A549 (cell line): ENCODE measurements at regions not wholly inside any gene's neighbourhood (a gene's known extent, or its start where the extent isn't known, plus 50 kb on each side); places are given as distances from the start of the nearest gene placed in this dataset.

ENCODE experiments used
- ATAC-seq, 2 experiments: fragments of 200-7000 bp in 1 of 2; fragments of >200 bp in 1 of 2; cut with Nextera tagmentation in 1 of 2; cut with Tn5 transposase in 1 of 2; 3 replicates each; pipeline versions ENCODE4 v1.8.0 to v1.9.1; 2018 to 2020; ENCODE audit warnings: mild to moderate bottlenecking in 1 of 2, moderate library complexity in 1 of 2
- CTCF ChIA-PET: fragments of 300-600 bp; sonication (Branson Sonifier 250); formaldehyde crosslinking; extraction: SDS; loops from one replicate; lab custom pipeline; 2021; ENCODE audit warnings: antibody characterized with exemption, inconsistent platforms; lab: Yijun Ruan, JAX
- POLR2A ChIA-PET: fragments of 350-600 bp; formaldehyde crosslinking; extraction: SDS; loops from one replicate; lab custom pipeline; 2021; ENCODE audit warnings: antibody characterized with exemption, inconsistent platforms; lab: Yijun Ruan, JAX
- DNase-seq, 2 experiments: peaks; one replicate each; pipeline versions ENCODE4 v3.0.0 to v3.0.0-alpha.2; 2011 to 2016; ENCODE audit warnings: low read depth in 1 of 2, low spot score in 1 of 2
- FAIRE-seq: peaks from 2 replicates; lab custom pipeline; 2011; peaks lifted over from hg19 to GRCh38; lab: Jason Lieb, UNC
- H3K27ac ChIP-seq, 2 experiments: fragments of >200 bp; sonication (Bioruptor Twin); formaldehyde crosslinking; 3 replicates each; pipeline ENCODE4 v1.5.1; 2016 to 2017
- H3K4me1 ChIP-seq: fragments of >200 bp; sonication (Bioruptor Twin); formaldehyde crosslinking; 3 replicates; pipeline ENCODE4 v1.6.1; 2016
- H3K4me2 ChIP-seq: fragments of >200 bp; sonication (Bioruptor Twin); formaldehyde crosslinking; 3 replicates; pipeline ENCODE4 v1.6.1; 2016
- H3K4me3 ChIP-seq: fragments of >200 bp; sonication (Bioruptor Twin); formaldehyde crosslinking; 3 replicates; pipeline ENCODE4 v1.5.1; 2016
- H3K9me3 ChIP-seq: fragments of >200 bp; sonication (Bioruptor Twin); formaldehyde crosslinking; 3 replicates; pipeline ENCODE4 v1.6.1; 2016
- BCL3 ChIP-seq: fragments of >200 bp; sonication (Bioruptor Twin); formaldehyde crosslinking; IDR thresholded peaks from 3 replicates; pipeline ENCODE4 v1.6.1; 2016
- CTCF ChIP-seq: fragments of >200 bp; sonication (Bioruptor Twin); formaldehyde crosslinking; IDR thresholded peaks from 3 replicates; pipeline ENCODE4 v1.5.1; 2016
- FOSL2 ChIP-seq, 2 experiments: fragments of 450-650 bp in 1 of 2; fragments of >200 bp in 1 of 2; sonication (Bioruptor Twin) in 1 of 2; formaldehyde crosslinking; IDR thresholded peaks; 2 replicates each; pipeline versions ENCODE4 v1.5.0 to v1.6.1; 2016 to 2020; ENCODE audit warnings: mild to moderate bottlenecking in 1 of 2, moderate library complexity in 1 of 2
- FOXS1 ChIP-seq: fragments of 250-450 bp; sonication (Bioruptor Pico); IDR thresholded peaks from 2 replicates; pipeline ENCODE4 v1.5.0; 2020; ENCODE audit warnings: mild to moderate bottlenecking, moderate library complexity
- GATA3 ChIP-seq: IDR thresholded peaks from 2 replicates; pipeline ENCODE4 v1.6.1; 2012; ENCODE audit warnings: borderline replicate concordance
- HDAC2 ChIP-seq: fragments of 200-600 bp; sonication (generic); IDR thresholded peaks from 2 replicates; pipeline ENCODE4 v1.6.1; 2016
- HES2 ChIP-seq: fragments of >200 bp; sonication (Bioruptor Twin); formaldehyde crosslinking; IDR thresholded peaks from 2 replicates; pipeline ENCODE4 v1.6.1; 2016
- HOXB13 ChIP-seq: fragments of 250-450 bp; sonication (Bioruptor Pico); IDR thresholded peaks from 2 replicates; pipeline ENCODE4 v1.5.0; 2020; ENCODE audit warnings: low read depth, mild to moderate bottlenecking, moderate library complexity
- JUNB ChIP-seq: fragments of >200 bp; sonication (Bioruptor Twin); formaldehyde crosslinking; IDR thresholded peaks from 2 replicates; pipeline ENCODE4 v1.6.1; 2016
- KDM1A ChIP-seq: fragments of 200-600 bp; sonication (generic); IDR thresholded peaks from 2 replicates; pipeline ENCODE4 v1.6.1; 2016; ENCODE audit warnings: low read depth, mild to moderate bottlenecking
- MAFK ChIP-seq: fragments of 450-650 bp; IDR thresholded peaks from 2 replicates; pipeline ENCODE4 v1.6.1; 2014; ENCODE audit not compliant: partially characterized antibody
- MAX ChIP-seq: IDR thresholded peaks from 2 replicates; pipeline ENCODE4 v1.6.1; 2012
- MAZ ChIP-seq: fragments of 150-350 bp; IDR thresholded peaks from 2 replicates; pipeline ENCODE4 v1.6.1; 2014; ENCODE audit warnings: antibody characterized with exemption, low read depth, low read length, borderline replicate concordance
- MYC ChIP-seq: IDR thresholded peaks from 2 replicates; pipeline ENCODE4 v1.6.1; 2012; ENCODE audit warnings: mild to moderate bottlenecking, inconsistent platforms, low read length, improper control_type of control experiment, borderline replicate concordance
- NR3C1 ChIP-seq: fragments of >200 bp; sonication (Bioruptor Twin); formaldehyde crosslinking; IDR thresholded peaks from 3 replicates; pipeline ENCODE4 v1.6.1; 2017
- PHF8 ChIP-seq: fragments of 200-600 bp; sonication (generic); IDR thresholded peaks from 2 replicates; pipeline ENCODE4 v1.6.1; 2016; ENCODE audit warnings: low read depth, mild to moderate bottlenecking, antibody characterized with exemption, moderate library complexity, borderline replicate concordance
- RAD21 ChIP-seq, 2 experiments: fragments of >200 bp in 1 of 2; sonication (Bioruptor Twin) in 1 of 2; formaldehyde crosslinking in 1 of 2; IDR thresholded peaks in 1 of 2; conservative IDR thresholded peaks in 1 of 2; 2 replicates in 1 of 2; 3 replicates in 1 of 2; pipeline ENCODE4 v1.6.1; 2012 to 2018; ENCODE audit warnings: inconsistent platforms in 1 of 2
- RNF2 ChIP-seq: fragments of 200-600 bp; sonication (generic); IDR thresholded peaks from 2 replicates; pipeline ENCODE4 v1.6.1; 2016; ENCODE audit warnings: low read depth, mild to moderate bottlenecking, antibody characterized with exemption, moderate library complexity, borderline replicate concordance
- SMC3 ChIP-seq: fragments of >200 bp; sonication (Bioruptor Twin); formaldehyde crosslinking; IDR thresholded peaks from 3 replicates; pipeline ENCODE4 v1.6.1; 2018; ENCODE audit warnings: inconsistent platforms
- TP53 ChIP-seq: fragments of 250-450 bp; sonication (Bioruptor Pico); IDR thresholded peaks from 2 replicates; pipeline ENCODE4 v1.5.0; 2021; ENCODE audit warnings: mild to moderate bottlenecking, moderate library complexity
- ZC3H11A ChIP-seq: fragments of 450-650 bp; IDR thresholded peaks from 2 replicates; pipeline ENCODE4 v1.6.1; 2014; ENCODE audit warnings: antibody characterized with exemption, mild to moderate bottlenecking
- ZFP36 ChIP-seq: fragments of 450-650 bp; IDR thresholded peaks from 2 replicates; pipeline ENCODE4 v1.6.1; 2014; ENCODE audit warnings: borderline replicate concordance; ENCODE audit not compliant: partially characterized antibody
- ZNF302 ChIP-seq: fragments of 250-450 bp; sonication (Bioruptor Pico); IDR thresholded peaks from 2 replicates; pipeline ENCODE4 v1.9.0; 2021; ENCODE audit warnings: inconsistent platforms, mild to moderate bottlenecking, moderate library complexity
- WGBS: methylation state at CpG from one replicate; pipeline ENCODE4 v1.1.6; 2017; ENCODE audit errors: missing lambda C conversion rate; 5-methylcytosine and 5-hydroxymethylcytosine counted together

GRCh38 chr9:89822996-89823395 lies 218.2 kb downstream of the GADD45G start:
- Histone ChIP-seq H3K9me3 (no peaks in the 10 kb centered on the region), H3K4me3 (no peak overlapping the region), H3K4me1 (no peaks in the 10 kb centered on the region), H3K27ac (no peak overlapping the region), H3K4me2 (no peak overlapping the region)
- FAIRE-seq (no peak), DNase-seq (no peak), ATAC-seq (no peak)
- TF ChIP-seq ZC3H11A (no peak), RAD21 (conservative IDR thresholded peaks at IDR 0.05 in 1 of 2, IDR thresholded peaks at IDR 0.05 in 1 of 2) (no peak), JUNB (no peak), RNF2 (no peak), MYC (no peak), GATA3 (no peak), MAFK (no peak), BCL3 (no peak), PHF8 (no peak)
- ChIA-PET CTCF (no interaction called here), POLR2A (no interaction called here)
- 65% methylated on average over 2 of the region's 2 CpGs for WGBS

- ChIA-PET CTCF (no interaction called here), POLR2A (no interaction called here)
- Histone ChIP-seq H3K4me1 (no peaks in the 10 kb centered on the region), H3K9me3 (no peaks in the 10 kb centered on the region), H3K27ac (no peak overlapping the region), H3K4me2 (no peak overlapping the region), H3K4me3 (no peak overlapping the region)
- WGBS, result 38% methylated on average over 4 of the region's 4 CpGs
- FAIRE-seq (no peak), DNase-seq (no peak), ATAC-seq (no peak)
- TF ChIP-seq FOXS1 (no peak), TP53 (CRISPR knock-in tag) (no peak), FOSL2 (IDR thresholded peaks at IDR 0.05) (no peak), FOSL2 (CRISPR knock-in tag; IDR thresholded peaks at IDR 0.05) (no peak), HOXB13 (CRISPR knock-in tag) (no peak), MAX (no peak), SMC3 (no peak), PHF8 (no peak), ZNF302 (no peak), ZC3H11A (no peak), CTCF (no peak), GATA3 (no peak), HDAC2 (no peak), ZFP36 (no peak), KDM1A (no peak), MAZ (no peak), NR3C1 (no peak), JUNB (no peak), HES2 (no peak)
Observed at GRCh38 chr9:89825669-89826068, 220.9 kb downstream of the GADD45G start.
